Activated B cell treated with CpG ODN at 0.5 μM for 24 hours (primary cell): ENCODE measurements at regions not wholly inside any gene's neighbourhood (a gene's known extent, or its start where the extent isn't known, plus 50 kb on each side); places are given as distances from the start of the nearest gene placed in this dataset.

Experiments used
- ATAC-seq: fragments of 200-7000 bp; cut with Tn5 transposase; one replicate; pipeline ENCODE4 v1.10.0; 2021; ENCODE audit warnings: low read depth, mild to moderate bottlenecking, moderate library complexity
- CTCF ChIA-PET: fragments of 350-600 bp; sonication (Branson Sonifier 250); formaldehyde crosslinking; loops from one replicate; lab custom pipeline; 2021; ENCODE audit warnings: antibody characterized with exemption; lab: Charles Lee
- POLR2A ChIA-PET: fragments of 350-600 bp; sonication (Branson Sonifier 250); formaldehyde crosslinking; loops from one replicate; lab custom pipeline; 2021; ENCODE audit warnings: antibody characterized with exemption; lab: Charles Lee
- DNase-seq: peaks from one replicate; pipeline ENCODE4 v3.0.0; 2022
- H3K27ac Mint-ChIP-seq: one replicate; pipeline ENCODE4 v1.8.0; 2020; ENCODE audit warnings: mixed read lengths
- H3K27me3 Mint-ChIP-seq: one replicate; pipeline ENCODE4 v1.8.0; 2021; ENCODE audit warnings: mixed read lengths
- H3K36me3 Mint-ChIP-seq: one replicate; pipeline ENCODE4 v1.8.0; 2021; ENCODE audit warnings: low read depth, mixed read lengths
- H3K4me1 Mint-ChIP-seq: one replicate; pipeline ENCODE4 v1.8.0; 2021; ENCODE audit warnings: mixed read lengths
- H3K4me3 Mint-ChIP-seq: one replicate; pipeline ENCODE4 v1.8.0; 2020; ENCODE audit warnings: mild to moderate bottlenecking, mixed read lengths
- H3K9me3 Mint-ChIP-seq: one replicate; pipeline ENCODE4 v1.8.0; 2020; ENCODE audit warnings: mixed read lengths
- intact Hi-C: fragments of 100-400 bp; cut with micrococcal nuclease; formaldehyde crosslinking; loops from one replicate; pipeline ENCODE4 v1.15.1; 2024
- TF ChIP-seq, protein P1 (sequence below): fragments of 200-600 bp; IDR thresholded peaks from one replicate; pipeline ENCODE4 v1.8.0; 2022; ENCODE audit warnings: antibody characterized with exemption, mild to moderate bottlenecking

DNA sequence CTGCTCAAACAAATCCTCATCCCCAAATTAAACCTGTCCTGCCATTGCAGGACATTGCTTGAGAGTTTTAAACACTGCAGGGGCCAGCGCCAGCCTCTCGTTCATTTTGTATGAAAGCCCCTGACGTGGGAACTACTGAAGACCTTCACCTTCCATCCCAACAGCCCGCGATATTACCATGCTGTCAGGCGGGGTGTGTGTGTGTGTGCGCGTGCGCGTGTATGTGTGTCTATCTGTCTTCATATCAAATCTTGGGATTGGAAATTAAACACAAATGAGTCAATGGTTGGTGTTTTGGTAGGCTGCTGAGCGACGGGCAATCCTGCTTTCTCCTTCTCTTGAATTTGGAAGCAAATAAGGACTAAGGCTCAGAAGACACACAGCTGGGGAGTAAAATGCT, 776.9 kb downstream of the TBC1D22A start:
- H3K9me3 Mint-ChIP-seq, result peaks cover 3% of the 10 kb centered on the region
- no peak overlapping the region for H3K4me3 Mint-ChIP-seq
- TF ChIP-seq, protein P1, sequence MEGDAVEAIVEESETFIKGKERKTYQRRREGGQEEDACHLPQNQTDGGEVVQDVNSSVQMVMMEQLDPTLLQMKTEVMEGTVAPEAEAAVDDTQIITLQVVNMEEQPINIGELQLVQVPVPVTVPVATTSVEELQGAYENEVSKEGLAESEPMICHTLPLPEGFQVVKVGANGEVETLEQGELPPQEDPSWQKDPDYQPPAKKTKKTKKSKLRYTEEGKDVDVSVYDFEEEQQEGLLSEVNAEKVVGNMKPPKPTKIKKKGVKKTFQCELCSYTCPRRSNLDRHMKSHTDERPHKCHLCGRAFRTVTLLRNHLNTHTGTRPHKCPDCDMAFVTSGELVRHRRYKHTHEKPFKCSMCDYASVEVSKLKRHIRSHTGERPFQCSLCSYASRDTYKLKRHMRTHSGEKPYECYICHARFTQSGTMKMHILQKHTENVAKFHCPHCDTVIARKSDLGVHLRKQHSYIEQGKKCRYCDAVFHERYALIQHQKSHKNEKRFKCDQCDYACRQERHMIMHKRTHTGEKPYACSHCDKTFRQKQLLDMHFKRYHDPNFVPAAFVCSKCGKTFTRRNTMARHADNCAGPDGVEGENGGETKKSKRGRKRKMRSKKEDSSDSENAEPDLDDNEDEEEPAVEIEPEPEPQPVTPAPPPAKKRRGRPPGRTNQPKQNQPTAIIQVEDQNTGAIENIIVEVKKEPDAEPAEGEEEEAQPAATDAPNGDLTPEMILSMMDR, result no peak
- ChIA-PET CTCF (no interaction called here), POLR2A (no interaction called here)
- no peaks in the 10 kb centered on the region for H3K27me3 Mint-ChIP-seq
- ATAC-seq (no peak), DNase-seq (no peak)
- no peaks in the 10 kb centered on the region for H3K36me3 Mint-ChIP-seq
- intact Hi-C loops, result no loop called here
- no peaks in the 10 kb centered on the region for H3K4me1 Mint-ChIP-seq
- H3K27ac Mint-ChIP-seq, result no peak overlapping the region

DNA sequence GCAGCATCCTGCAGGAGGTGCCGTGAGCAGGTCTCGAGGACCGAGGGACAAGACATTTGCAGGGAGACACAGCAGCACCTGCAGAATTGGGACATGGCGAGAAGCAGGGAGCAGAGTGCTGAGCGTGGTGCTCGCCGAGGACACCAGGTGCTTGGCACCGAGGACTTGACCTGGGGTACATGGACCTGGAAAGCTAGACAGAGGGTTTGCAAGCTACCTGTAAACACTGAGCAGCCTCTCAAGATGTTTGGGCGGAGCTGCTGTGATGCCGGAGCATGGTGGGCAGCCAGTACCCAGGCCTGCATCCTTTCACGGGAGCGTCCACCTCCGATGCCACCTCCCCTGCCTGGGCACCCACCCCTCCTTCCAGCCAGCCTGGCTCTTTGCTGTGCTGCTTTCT, 773.2 kb downstream of the TBC1D22A start:
- ATAC-seq (no peak), DNase-seq (no peak)
- no peak overlapping the region for H3K27ac Mint-ChIP-seq
- H3K27me3 Mint-ChIP-seq, result no peaks in the 10 kb centered on the region
- H3K36me3 Mint-ChIP-seq, result no peaks in the 10 kb centered on the region
- TF ChIP-seq, protein P1, result no peak
- intact Hi-C loops, result no loop called here
- ChIA-PET POLR2A (no interaction called here), CTCF (no interaction called here)
- H3K4me3 Mint-ChIP-seq, result no peak overlapping the region
- H3K4me1 Mint-ChIP-seq, result no peaks in the 10 kb centered on the region
- H3K9me3 Mint-ChIP-seq, result peaks cover 3% of the 10 kb centered on the region

DNA sequence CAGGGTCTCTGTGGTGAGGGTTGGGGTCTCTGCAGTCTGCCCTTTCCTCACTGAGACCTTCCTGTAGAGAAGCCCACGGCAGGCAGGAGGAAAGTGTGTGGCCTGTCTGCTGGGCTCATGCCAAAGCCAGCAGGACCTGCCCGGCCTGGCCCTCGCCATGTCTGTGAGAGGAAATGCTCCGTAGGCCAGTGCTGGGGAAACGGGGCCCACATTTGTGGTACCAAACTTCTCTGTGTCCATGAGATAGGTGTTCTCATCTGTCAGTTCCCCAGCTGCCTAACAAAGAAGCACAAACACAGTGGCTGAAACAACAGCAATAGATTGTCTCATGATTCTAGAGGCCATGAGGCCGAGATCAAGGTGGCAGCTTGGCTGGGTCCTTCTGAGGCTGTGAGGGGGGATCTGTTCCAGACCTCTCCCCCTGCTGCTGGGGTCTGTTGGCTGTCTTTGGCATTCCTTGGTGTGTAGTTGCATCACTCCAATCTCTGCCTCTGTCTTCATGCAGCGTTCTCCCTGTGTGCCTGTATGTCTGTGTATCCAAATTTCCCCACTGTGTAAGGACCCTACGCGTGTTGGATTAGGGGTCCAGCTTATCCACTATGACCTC, 772.5 kb downstream of the TBC1D22A start:
- ATAC-seq, result no peak
- H3K36me3 Mint-ChIP-seq, result no peaks in the 10 kb centered on the region
- H3K27me3 Mint-ChIP-seq, result no peaks in the 10 kb centered on the region
- no peak overlapping the region for H3K4me3 Mint-ChIP-seq
- TF ChIP-seq, protein P1, result no peak
- ChIA-PET CTCF (no interaction called here), POLR2A (no interaction called here)
- DNase-seq, result no peak
- peaks cover 3% of the 10 kb centered on the region for H3K9me3 Mint-ChIP-seq
- intact Hi-C loops, result no loop called here
- no peaks in the 10 kb centered on the region for H3K4me1 Mint-ChIP-seq
- H3K27ac Mint-ChIP-seq, result no peak overlapping the region

DNA sequence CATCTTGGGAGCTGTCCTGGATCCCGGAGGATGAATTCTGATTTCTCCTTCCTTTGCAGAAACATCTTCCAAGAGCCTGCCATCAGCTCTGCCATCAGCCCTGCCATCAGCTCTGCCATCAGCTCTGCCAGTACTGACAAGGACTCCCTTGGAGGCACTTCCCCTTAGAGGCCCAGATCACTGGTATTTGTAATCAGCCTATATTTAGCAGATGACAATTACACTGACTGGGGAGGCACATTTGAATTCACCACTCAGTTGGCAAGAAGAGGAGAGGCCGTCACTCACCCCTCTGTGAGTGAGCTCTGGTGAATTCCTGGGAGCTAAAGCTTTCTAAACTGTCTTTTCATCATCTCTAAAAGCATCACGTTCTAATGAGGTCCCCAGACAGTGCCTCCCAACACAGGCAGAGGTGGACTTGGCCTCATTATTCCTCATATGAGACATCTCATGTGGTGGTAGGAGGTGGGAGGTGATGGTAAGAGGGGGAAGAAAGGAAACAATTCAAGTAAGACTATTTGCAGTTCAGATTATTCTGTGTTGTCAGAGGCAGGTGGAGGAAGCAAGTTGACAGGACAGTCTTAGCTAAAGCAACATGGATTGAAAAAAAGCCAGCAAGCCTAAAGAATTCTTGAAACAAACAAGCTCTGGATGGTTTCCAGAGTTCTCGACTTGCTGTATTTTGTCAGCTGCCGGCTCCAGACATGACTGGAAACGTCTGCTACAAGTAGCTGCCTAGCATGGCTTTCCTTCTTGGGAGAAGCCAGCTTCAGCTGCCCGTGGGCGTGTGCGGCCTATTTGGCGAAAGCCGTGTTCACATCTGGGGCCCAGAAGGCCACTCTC, 771.7 kb downstream of the TBC1D22A start:
- ChIA-PET POLR2A (interaction anchor here (0.5 kb wide), 1 partner anchor 1397 kb away, joined by 7 read pairs; no protein-coding TSS in a partner anchor), CTCF (no interaction called here)
- DNase-seq (no peak), ATAC-seq (no peak)
- TF ChIP-seq, protein P1, result no peak
- no peak overlapping the region for H3K27ac Mint-ChIP-seq
- no peaks in the 10 kb centered on the region for H3K27me3 Mint-ChIP-seq
- H3K36me3 Mint-ChIP-seq, result no peaks in the 10 kb centered on the region
- peaks cover 3% of the 10 kb centered on the region for H3K9me3 Mint-ChIP-seq
- H3K4me3 Mint-ChIP-seq, result no peak overlapping the region
- intact Hi-C loops, result no loop called here
- H3K4me1 Mint-ChIP-seq, result no peaks in the 10 kb centered on the region

DNA sequence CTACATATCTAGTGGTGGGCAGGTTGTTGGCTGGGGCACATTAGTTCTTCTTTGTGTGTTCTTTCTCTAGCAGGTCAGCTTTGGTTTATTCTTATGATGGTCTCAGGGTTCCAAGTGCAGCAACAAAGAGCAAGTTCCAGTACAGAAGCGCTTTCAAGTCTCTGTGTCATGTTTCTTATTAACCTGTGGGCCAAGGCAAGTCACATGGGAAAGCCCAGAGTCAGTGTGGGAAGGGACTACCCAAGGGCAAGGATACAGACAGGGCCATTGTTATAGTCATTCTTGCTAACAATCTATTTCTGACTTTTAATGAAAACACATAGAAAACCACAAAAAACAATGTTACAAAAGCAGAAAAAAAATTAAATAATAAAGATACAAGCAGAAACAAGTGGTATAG, 754.6 kb downstream of the TBC1D22A start:
- CTCF ChIA-PET, result no interaction called here
- intact Hi-C loops, result no loop called here

More for the DNA sequence above, 754.6 kb downstream of the TBC1D22A start:
- Mint-ChIP-seq H3K9me3 (no peaks in the 10 kb centered on the region), H3K36me3 (no peaks in the 10 kb centered on the region), H3K27me3 (peaks cover 5% of the 10 kb centered on the region), H3K27ac (no peak overlapping the region), H3K4me3 (no peak overlapping the region), H3K4me1 (no peaks in the 10 kb centered on the region)
- TF ChIP-seq, protein P1, result no peak
- POLR2A ChIA-PET, result no interaction called here
- no peak for DNase-seq
- no peak for ATAC-seq
